Hepatocyte (in vitro differentiated cells): ENCODE measurements at regions not wholly inside any gene's neighbourhood (a gene's known extent, or its start where the extent isn't known, plus 50 kb on each side); places are given as distances from the start of the nearest gene placed in this dataset.

Source experiments
- CTCF ChIP-seq: fragments of 200-600 bp; sonication (generic); IDR thresholded peaks from 2 replicates; pipeline ENCODE4 v1.5.1; 2016; ENCODE audit warnings: antibody characterized with exemption, mild to moderate bottlenecking; ENCODE audit not compliant: poor library complexity
- EZH2 ChIP-seq: fragments of 200-600 bp; sonication (generic); IDR thresholded peaks from 2 replicates; pipeline ENCODE4 v1.6.1; 2016; ENCODE audit warnings: antibody characterized with exemption, mild to moderate bottlenecking, borderline replicate concordance
- EZH2phosphoT487 ChIP-seq: fragments of 200-600 bp; sonication (generic); IDR thresholded peaks from one replicate; pipeline ENCODE4 v1.6.1; 2018; ENCODE audit warnings: antibody characterized with exemption, mild to moderate bottlenecking, low read depth, moderate library complexity; ENCODE audit not compliant: unreplicated experiment, severe bottlenecking

- TF ChIP-seq CTCF (no peak), EZH2phosphoT487 (no peak), EZH2 (no peak)
Observed at GRCh38 chr1:98398092-98398491, 263.4 kb upstream of the SNX7 start.
